ENCODE measurements at regions not wholly inside any gene's neighbourhood (a gene's known extent, or its start where the extent isn't known, plus 50 kb on each side); places are given as distances from the start of the nearest gene placed in this dataset.

DNA sequence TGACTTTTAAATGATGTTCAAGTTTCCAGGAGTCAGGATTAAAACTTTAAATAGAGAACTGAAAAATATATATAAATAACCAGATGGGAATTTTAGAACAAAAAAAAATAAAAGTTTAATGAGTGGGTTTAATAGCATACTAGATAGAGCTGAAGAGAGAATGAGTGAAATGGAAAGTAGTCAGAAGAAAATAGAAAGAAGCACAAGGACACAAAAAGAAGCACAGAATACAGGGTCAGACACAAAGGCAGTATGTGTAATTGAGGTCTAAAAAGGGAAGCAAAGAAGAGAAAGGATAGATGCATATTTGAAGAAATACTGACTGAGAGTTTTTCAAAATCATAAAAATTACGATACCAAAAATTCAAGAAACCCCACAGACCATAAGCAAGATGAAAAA is 159.8 kb upstream of the FERMT1 start:
- no peak overlapping the region for H2BK5ac ChIP-seq (ENCODE audit: insufficient read length, low read length)
- no peak overlapping the region for H2AK5ac ChIP-seq (ENCODE audit: insufficient read length, low read length)
- peaks cover 10 to 17% (median 12%) of the 10 kb centered on the region in 3 experiments for H3K36me3 Mint-ChIP-seq (ENCODE audit: insufficient read depth in 1 of 3, low read depth in 3 of 3)
- no peak overlapping the region for H3K14ac ChIP-seq (ENCODE audit: insufficient read depth, low read length)
- H3K79me2 ChIP-seq (ENCODE audit: insufficient read depth, low read length): no peaks in the 10 kb centered on the region
- H3K4ac ChIP-seq (ENCODE audit: low read depth, low read length): no peak overlapping the region
- no peaks in the 10 kb centered on the region for H3K27me3 ChIP-seq (ENCODE audit: insufficient read depth, low read length)
- no peak overlapping the region for H3K27ac Mint-ChIP-seq
- H3K4me1 ChIP-seq (ENCODE audit: insufficient read depth, low read length): no peaks in the 10 kb centered on the region
- no peak overlapping the region for H2BK120ac ChIP-seq (ENCODE audit: low read depth, low read length, poor library complexity, severe bottlenecking)
- no peaks in the 10 kb centered on the region for H3K9me3 ChIP-seq (ENCODE audit: control insufficient read depth, low read depth, low read length)
- H3K56ac ChIP-seq (ENCODE audit: insufficient read length, low read depth, low read length): no peak overlapping the region
- no peak overlapping the region for H3K4me2 ChIP-seq (ENCODE audit: insufficient read depth, insufficient read length, low read length)
- H2BK15ac ChIP-seq (ENCODE audit: low read depth, low read length): no peak overlapping the region
- no peak overlapping the region for H3K9ac ChIP-seq (ENCODE audit: extremely low read depth, insufficient read length, low read length)
- peaks cover 23 to 43% of the 10 kb centered on the region in 2 experiments for H3K9me3 Mint-ChIP-seq
- no peak overlapping the region for H4K5ac ChIP-seq (ENCODE audit: insufficient read length, low read depth, low read length)
- TF ChIP-seq, protein P1, sequence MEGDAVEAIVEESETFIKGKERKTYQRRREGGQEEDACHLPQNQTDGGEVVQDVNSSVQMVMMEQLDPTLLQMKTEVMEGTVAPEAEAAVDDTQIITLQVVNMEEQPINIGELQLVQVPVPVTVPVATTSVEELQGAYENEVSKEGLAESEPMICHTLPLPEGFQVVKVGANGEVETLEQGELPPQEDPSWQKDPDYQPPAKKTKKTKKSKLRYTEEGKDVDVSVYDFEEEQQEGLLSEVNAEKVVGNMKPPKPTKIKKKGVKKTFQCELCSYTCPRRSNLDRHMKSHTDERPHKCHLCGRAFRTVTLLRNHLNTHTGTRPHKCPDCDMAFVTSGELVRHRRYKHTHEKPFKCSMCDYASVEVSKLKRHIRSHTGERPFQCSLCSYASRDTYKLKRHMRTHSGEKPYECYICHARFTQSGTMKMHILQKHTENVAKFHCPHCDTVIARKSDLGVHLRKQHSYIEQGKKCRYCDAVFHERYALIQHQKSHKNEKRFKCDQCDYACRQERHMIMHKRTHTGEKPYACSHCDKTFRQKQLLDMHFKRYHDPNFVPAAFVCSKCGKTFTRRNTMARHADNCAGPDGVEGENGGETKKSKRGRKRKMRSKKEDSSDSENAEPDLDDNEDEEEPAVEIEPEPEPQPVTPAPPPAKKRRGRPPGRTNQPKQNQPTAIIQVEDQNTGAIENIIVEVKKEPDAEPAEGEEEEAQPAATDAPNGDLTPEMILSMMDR (conservative IDR thresholded peaks at IDR 0.05): no peak
- DNase-seq: no peak
- H3K4me3 Mint-ChIP-seq: no peak overlapping the region
- H3K18ac ChIP-seq (ENCODE audit: insufficient read length, low read depth, low read length): no peak overlapping the region
- no peak overlapping the region for H3K23ac ChIP-seq (ENCODE audit: insufficient read length, low read depth, low read length)
- H2BK20ac ChIP-seq (ENCODE audit: low read depth, low read length, poor library complexity, severe bottlenecking): no peak overlapping the region
- no peak overlapping the region for H2AFZ ChIP-seq (ENCODE audit: low read length)
- H4K91ac ChIP-seq (ENCODE audit: insufficient read length, low read depth, low read length): no peak overlapping the region
- H3T11ph ChIP-seq (ENCODE audit: low read length): no peak overlapping the region
- no peak overlapping the region for H4K8ac ChIP-seq (replicated peaks; ENCODE audit: insufficient read length, low read depth, low read length)
- WGBS (ENCODE audit: extremely low coverage, insufficient read length, low lambda C conversion rate): no CpG with 5 or more reads among the region's 1 CpG
- no peaks in the 10 kb centered on the region for H4K20me1 ChIP-seq (ENCODE audit: control insufficient read depth, insufficient read depth, insufficient read length)
- no peaks in the 10 kb centered on the region; the same call in 1 of the 2 replicates for H3K27me3 Mint-ChIP-seq (ENCODE audit: low read depth)
- peaks cover 0 to 4% of the 10 kb centered on the region in 2 experiments; a peak in 1 of 4 replicates for H3K4me1 Mint-ChIP-seq
- no peaks in the 10 kb centered on the region for H3K79me1 ChIP-seq (ENCODE audit: insufficient read depth, low read depth, low read length, poor library complexity, severe bottlenecking)
- no peaks in the 10 kb centered on the region for H3K23me2 ChIP-seq (ENCODE audit: insufficient read length, low read depth, low read length, poor library complexity, severe bottlenecking)
- H2BK12ac ChIP-seq (ENCODE audit: insufficient read length, low read depth, low read length): no peak overlapping the region
- H3K27ac ChIP-seq (ENCODE audit: insufficient read length, low read depth, low read length): no peak overlapping the region

All from H9 (cell line).